ENCODE measurements at regions not wholly inside any gene's neighbourhood (a gene's known extent, or its start where the extent isn't known, plus 50 kb on each side); places are given as distances from the start of the nearest gene placed in this dataset.
"Not testable (repeated sequence)": the region's sequence is repeated elsewhere in the genome, so short reads cannot be mapped to it uniquely, and the experiment has no call there.

DNA sequence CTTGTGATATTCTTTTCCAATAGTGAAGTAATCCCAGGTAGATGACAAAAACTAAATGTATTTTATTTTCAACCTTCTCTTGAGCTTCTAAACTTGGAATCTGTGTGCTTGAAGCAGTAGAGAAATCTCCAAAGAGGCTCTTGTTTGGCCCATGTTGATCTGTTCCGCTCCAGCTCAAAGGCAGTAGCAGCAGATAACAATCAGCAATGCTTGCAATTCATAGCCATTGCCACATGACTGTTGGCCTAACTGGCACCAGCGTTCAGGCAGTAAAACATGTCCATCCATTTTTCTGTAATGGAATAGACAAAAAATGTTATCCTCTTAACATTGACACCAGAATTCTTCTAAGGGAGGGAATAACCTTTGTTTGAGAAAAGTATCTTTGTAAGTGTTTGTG, 270.7 kb upstream of the MSX2 start:
- no peak for DNase-seq

DNA sequence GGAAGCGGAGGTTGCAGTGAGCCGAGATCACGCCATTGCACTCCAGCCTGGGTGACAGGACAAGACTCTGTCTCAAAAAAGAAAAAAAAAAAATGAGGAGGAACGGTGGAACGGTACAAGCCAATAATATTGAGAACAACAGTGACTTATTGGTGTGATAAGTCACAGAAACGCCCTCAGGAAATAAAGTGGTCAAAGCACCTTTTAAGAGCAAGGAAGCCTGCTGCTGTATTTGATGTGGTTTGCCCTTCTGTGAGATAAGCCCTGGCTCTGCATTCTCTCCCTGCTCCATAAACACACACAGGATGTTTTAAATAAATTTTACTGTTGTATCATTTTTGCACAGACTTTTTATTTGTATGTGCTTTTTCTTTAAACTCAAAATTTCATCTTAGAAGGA, 269.9 kb upstream of the MSX2 start:
- DNase-seq = no peak

DNA sequence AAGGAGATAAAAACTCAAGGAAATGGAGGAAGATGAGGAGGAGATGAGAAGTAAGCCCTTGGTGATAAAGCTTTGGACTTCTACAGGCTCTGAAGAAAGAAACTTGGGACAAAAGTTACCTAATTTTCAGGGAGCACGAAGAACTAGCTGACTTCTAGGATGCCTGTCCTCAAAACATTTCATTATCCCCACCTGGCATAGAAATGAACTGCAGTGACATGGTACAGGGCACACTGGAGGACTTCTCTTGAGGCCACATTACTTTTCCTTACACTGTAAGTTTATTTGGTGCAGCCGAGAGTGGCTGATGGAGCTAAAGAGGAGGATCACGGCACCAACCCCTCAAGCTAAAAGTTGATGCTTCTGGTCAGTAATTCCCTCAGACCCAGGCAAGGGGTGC, 269.5 kb upstream of the MSX2 start:
- no peak for DNase-seq

DNA sequence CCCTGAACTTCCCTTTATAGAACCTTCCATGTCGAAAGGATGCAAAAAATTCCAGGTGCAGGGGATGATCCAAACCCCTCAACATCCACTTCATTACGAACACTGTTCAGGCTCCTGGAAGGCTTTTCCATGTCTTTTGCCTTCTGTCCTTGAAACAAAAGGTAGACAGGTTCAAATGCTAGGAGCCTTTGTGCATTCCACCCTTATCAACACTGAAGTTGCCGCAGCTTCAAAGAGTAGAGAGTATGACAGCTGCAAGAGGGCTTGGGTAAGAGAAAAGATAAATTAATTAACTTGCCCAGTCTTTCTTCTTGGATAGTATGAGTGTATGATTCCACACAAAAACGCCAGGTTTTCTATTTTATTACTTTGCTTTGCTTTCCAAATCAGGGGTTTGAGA, 269.1 kb upstream of the MSX2 start:
- no peak for DNase-seq

DNA sequence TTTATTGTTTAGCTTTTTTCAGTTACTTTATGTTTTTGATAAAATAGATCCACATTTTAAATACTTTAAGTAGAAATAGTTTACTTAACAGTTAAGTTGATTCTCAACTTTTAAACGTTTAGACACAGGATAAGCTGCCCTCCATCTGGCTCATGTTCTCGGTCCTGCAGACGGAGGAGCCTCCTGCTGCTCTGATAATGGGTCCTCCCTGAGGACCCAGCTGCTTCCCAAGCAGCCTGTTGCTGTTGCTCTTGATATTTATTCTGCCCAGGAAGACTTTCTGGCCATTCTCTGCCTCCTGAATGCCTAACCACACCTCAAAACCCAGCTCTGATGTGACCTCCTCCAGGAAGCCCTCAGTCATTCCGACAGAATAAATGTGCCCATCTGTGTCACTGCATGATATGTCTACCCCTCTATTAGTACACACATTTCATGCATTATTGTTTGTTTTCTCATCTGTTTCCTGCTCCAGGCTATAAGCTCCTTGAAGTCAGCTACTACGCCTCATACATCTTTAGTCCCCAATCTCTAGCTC, 267.2 kb upstream of the MSX2 start:
- no peak for DNase-seq

DNA sequence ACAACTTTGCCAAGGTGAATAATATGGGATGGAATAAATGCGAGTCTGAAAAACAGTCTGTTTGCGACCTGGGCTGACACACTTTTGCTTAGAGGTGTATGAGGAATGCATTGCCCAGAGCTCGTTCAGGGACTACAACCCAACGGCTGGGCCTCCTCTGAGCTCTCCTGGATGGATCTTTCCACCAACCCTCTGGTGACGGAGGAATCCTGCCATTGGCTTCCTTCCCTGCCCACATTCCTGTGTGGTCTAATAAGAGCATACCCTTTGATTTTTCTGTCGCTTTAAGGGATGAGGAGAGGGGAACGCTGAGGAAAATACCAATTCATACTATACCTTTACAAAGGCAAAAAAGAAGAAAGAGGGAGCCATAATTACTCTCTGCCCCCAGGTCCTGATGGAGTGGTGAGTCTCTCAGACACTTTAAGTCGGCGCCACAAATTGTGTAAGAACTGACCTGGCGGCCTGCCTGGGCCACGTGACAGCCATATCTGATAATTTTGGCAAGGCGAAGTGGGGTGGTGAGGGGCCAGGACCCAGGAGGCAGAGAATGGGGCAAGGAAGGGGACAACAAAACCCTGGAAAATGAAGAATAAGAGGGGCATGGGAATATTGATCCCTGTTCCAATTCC, 265.2 kb upstream of the MSX2 start:
- DNase-seq = no peak

DNA sequence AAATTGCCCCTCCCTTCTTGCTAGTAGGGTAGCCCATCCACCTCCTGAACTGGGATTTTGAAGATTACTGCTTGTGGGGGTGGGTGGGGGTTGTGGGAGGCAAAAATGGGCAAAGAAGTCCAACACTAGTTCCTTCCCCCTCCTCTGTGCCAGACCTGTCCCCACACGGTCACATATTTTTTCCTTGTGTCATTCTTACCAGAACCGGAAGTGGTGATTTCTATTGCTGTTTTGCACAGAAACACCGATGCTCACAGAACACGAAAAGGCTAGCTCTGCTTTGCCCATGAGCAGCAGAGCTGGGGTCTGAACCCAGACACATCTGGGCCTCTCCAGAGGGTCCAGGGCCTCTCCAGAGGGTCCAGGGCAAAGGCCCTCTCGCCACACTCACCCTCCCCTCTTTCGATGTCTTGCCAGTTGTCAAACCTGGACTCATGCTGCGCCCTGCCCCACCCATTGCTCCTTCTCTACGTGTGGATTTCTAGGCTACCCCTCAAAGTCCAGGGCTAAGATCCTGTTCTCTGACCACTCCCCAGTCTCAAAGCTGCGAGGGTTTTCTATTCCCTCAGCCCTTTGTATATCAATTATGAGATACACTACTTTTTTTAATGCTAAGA, 264.4 kb upstream of the MSX2 start:
- no peak for DNase-seq

DNA sequence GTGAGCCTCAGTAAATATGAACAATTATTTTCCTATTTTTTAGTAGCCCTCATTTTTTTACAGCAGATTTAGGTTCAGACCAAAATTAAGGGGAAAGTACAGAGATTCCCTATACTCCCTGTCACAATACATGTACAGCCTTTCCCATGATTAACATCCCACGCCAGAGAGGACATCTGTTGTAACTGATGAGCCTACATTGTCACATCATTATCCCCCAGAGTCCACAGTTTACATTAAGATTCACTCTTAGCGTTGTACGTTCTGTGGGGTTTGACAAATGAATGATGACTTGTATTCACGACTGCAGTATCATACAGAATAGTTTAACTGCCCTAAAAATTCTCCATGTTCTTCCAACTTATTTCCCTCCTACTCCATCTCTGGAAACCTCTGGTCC, 262.3 kb upstream of the MSX2 start:
- DNase-seq = no peak

DNA sequence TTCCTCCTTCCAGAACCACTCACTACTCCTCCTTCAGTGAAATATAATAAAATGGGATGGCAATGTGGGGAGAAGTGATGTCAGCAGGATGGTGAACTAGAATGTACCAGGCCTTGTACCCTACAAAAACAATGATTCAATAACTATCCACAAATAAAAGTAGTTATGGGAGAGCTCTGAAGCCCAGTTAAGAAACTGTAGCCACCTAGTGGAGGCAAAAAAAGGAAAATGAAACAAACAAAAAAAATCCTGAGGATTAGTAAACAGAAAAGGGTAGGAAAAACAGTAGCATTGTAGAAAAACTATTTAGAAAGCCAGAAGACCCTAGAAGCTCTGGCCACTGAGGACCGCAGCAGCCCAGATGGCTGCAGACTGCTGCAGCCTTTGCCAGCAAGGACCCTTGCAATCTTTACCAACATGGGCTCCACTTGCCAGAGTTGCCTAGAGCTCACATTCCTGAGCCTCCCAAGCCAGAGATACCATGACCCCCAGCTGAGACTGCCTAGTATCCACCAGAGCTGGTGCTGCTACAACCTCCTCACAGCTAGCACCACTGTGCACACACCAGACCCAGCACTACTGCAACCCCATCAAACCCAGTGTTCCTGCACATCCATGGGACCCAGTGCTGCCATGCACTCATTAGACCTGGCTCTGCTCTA, 259.7 kb upstream of the MSX2 start:
- DNase-seq = no peak

DNA sequence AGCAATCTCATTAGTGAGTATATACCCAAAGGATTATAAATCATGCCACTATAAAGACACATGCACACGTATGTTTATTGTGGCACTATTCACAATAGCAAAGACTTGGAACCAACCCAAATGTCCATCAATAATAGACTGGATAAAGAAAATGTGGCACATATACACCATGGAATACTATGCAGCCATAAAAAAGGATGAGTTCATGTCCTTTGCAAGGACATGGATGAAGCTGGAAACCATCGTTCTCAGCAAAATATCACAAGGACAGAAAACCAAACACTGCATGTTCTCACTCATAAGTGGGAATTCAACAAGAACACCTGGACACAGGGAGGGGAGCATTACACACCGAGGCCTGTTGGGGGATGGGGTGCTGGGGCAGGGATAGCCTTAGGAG, 252.9 kb upstream of the MSX2 start:
- not testable (repeated sequence) for DNase-seq

DNA sequence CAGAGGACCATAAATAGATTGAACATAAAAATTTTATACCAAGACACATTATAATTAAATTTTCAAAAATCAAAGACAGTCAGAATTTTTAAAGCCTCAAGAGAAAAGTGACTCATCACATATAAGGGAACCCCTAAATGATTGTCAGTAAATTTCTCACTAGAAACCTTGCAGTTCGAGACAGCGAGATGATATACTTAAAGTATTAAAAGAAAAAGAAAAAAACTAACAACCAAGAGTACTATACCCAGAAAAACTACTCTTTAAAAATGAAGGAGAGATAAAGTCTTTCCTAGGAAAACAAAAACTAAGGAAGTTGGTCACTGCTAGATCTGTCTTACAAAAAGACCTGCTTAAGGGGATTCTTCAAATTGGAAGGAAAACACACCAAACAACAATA, 251.4 kb upstream of the MSX2 start:
- no peak for DNase-seq

DNA sequence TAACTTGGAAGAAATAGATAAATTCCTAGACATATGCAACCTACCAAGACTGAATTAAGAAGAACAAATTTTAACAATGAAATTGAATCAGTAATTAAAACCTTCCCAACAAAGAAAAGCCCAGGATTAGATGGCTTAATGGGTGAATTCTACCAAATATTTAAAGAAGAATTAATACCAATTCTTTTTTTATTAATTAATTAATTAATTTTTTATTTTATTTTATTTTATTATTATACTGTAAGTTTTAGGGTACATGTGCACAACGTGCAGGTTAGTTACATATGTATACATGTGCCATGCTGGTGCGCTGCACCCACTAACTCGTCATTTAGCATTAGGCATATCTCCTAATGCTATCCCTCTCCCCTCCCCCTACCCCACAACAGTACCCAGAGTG, 248.4 kb upstream of the MSX2 start:
- DNase-seq = not testable (repeated sequence)

DNA sequence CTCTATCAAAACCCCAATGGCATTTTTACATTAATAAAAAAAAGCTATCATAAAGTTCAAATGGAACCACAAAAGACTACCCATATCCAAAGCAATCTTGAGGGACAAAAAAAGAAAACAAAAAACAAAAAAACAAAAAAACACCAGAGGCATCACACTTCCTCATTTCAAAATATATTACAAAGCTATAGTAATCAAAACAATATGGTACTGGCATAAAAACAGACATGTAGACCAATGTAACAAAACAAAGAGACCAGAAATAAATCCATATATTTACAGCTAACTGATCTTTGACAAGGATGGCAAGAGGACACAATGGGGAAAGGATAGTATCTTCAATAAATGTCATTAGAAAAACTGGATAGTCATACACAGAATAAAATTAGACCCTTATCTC, 245.1 kb upstream of the MSX2 start:
- DNase-seq = no peak

DNA sequence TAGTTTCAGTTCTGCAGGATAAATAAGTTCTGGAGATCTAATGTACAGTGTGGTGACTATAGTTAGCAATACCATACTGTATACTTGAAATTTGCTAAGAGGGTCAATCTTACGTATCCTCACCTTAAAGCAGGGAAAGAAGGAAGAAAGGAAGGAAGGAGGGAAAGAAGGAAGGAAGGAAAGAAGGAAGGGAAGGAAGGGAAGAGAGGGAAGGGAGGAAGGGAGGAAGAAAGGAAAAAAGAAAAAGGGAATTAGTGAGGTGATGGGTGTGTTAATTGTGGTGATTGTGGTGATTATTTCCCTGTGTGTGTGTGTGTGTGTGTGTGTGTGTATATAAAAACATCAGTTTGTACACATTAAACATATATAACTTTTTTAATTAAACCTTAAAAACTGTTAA, 242.6 kb upstream of the MSX2 start:
- DNase-seq = no peak

DNA sequence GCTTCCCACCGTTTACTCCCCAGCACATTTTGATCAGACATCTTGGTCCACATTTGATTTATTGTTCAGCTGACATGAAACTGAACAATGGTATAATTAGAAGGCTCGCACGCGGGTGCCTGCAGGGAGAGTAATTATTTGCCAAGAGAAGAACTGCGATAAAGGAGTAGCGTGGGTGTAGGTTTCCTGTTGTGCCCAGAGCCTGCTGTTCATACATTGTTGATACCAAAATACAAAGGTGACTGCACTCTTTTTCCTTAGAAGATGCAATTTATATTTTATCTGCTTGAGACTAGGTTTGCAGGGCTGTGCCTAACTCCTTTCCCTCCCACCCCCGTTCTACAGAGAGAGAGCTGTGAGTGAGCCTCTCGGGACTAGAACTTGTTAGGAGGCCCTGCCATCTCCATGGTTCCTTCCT, 241.8 kb upstream of the MSX2 start:
- DNase-seq = no peak

DNA sequence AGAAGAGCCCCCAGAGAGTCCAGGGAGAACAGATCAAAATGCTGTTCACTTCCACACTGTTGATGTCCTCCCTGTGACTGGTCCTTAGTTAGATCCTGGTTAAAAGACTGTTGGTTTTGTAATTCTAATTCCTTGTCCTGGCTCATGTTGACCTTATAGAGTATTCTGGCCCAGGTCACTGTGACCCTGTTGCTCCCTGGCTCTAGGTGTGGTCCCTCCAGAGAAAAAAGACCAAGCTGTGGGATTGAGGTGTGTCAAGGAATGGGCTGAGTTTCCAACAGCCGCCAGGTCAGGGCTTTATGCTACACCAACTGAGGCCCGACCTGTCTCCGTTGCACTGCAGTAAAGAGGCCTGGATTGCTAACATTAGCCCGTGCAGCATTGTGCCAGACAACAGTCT, 241.0 kb upstream of the MSX2 start:
- DNase-seq = no peak

DNA sequence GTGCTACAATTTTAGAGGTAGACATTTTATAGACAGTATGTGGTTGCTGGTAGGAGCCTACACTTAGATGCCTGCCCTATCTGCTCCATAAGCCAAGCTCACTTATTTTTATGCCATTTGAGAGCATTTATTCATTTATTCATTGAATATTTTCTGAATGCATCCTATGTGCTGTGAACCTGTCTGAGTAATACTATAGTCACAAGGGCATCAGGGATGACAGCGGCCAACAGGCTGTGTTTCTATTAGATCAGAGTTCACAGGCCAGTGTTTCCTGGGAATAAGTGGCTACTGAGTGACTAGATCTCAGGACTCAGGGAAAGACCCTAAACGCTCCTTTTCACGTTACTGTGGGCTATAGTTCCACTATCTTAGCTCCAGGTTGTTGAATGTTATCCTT, 235.2 kb upstream of the MSX2 start:
- DNase-seq = no peak

DNA sequence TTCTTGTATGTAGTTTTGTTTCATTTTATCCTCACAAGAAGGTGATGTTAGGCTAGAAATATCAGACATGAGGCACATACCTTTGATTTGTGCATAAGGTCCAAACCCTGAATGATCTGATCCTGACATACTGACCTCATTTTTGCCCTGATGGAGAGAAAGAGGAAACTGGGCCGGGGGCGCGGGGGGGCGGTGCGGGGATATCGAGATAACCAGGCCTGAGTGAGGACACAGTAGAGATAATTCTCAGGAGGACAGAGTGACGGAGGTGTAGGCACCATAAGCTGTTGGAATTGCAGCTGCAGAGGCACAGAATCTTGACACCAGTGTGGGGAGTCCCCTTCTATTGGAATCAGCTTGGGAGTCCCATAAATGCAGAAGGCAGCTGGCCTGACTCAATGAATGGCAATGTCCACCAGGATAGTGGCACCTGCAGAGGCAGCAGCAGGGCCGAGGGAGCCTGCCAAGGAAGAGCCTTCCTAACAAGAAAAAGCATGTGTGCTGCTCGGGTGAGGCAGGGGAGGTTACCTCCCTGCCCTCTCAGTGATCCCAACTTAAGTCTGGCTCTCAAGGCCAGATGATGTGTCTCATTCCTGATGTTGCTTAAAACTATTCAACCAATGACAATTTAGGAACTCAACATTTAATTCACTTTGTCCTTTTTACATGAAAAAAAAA, 234.3 kb upstream of the MSX2 start:
- no peak for DNase-seq

DNA sequence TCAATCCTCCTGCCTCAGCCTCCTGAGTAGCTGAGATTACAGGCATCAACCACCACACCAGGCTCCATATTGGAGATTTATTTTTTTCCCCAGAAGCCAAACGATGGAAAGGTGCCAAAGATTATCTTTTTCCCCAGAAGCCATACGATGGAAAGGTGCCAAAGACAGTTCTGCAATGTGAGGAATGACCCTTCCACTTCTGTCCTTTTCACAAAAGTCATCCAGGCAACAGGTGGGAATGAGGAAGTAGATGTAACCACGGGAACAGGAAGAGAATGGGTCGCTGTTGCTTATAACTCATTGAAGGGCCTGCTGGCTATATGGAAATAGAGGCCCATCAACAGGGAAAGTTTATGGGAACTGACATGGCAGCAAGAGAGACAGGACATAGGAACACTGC, 233.7 kb upstream of the MSX2 start:
- no peak for DNase-seq

DNA sequence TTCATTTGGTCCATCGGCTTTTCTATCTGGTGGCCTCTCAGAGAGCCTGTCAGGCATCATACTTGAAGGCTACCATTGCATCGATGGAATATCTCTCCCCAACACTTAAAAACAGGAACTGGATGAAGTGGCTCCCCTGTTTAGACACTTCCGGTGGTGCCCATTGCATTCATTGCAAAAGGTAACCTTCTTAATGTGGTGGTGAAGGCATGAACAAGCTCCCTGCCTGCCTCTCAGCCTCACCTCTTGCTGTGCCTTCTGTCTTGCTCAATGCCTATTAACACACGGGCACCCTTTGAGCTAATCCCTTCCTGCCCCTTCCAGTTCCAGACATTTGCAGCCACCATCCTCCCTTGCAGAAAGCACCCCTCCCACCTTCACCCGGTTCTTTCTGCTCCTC, 233.1 kb upstream of the MSX2 start:
- no peak for DNase-seq

DNA sequence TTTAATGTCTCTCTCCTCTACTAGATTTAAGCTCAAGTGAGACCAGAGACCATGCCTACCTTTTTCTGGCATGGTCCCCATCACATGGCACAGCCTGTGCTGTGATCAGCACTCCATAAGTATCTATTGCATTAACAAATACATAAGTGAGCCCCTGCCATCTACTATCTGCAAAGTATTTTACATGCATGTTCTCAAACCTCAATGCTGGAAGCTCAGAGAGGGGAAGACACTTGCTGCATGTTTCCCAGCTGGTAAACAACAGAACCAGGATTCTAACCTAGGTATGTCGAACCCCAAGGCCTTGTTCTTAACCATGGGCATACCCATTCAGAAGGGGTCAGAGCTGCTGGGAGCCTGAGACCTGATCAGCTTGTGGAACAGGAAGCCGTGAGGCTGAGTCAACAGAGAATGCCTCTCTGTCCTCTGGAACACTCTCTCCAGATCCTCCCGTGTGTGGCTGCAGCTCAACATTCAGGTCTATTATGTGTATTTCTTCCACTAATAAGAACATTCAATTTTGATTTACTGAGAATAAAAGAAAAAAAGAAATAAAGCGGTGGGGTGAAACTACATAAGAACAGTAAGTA, 232.5 kb upstream of the MSX2 start:
- no peak for DNase-seq

DNA sequence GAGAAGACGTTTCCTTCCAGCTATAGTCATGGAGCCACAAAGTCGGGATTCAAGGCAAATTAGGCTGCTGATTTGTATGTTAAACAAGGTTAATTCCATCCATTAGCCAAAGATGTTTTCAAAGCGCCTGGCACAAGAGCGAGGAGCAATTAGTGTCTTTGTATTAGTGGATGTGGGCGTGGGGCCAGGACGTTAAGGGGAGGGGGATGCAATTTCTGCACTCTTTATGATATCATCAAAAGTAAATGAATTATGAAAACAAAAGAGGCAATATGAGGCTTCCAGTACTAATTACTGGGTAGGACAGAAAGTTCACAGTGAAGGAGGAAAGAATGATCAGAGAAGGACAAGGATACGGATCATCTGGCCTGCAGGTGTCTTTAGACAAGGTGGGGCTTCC, 230.9 kb upstream of the MSX2 start:
- no peak for DNase-seq

DNA sequence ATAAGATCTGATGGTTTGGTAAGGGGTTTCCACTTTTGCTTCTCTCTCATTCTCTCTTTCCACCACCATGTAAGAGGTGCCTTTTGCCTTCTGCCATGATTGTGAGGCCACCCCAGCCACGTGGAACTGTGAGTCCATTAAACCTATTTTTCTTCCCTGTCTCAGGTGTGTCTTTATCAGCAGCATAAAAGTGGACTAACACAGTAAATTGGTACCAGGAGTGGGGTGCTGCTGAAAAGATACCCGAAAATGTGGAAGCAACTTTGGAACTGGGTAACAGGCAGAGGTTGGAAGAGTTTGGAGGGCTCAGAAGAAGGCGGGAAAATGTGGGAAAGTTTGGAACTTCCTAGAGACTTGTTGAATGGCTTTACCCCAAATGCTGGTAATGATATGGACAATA, 226.4 kb upstream of the MSX2 start:
- DNase-seq = not testable (repeated sequence)

DNA sequence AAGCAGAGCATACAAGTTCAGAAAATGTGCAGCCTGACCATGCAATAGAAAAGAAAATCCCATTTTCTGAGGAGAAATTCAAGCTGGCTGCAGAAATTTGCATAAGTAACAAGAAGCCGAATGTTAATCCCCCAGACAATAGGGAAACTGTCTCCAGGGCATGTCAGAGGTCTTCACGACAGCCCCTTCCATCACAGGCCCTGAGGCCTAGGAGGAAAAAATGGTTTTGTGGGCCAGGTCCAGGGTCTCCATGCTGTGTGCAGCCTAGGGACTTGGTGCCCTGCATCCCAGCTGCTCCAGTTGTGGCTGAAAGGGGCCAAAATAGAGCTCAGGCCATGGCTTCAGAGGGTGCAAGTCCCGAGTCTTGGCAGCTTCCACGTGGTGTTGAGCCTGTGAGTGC, 225.8 kb upstream of the MSX2 start:
- not testable (repeated sequence) for DNase-seq

All from NCI-H187 treated with DMSO at 0.1 percent for 48 hours (cell line).